ENCODE measurements at regions not wholly inside any gene's neighbourhood (a gene's known extent, or its start where the extent isn't known, plus 50 kb on each side); places are given as distances from the start of the nearest gene placed in this dataset. TPM values are rescaled to one million over a fixed set of nuclear protein-coding genes. Genes with fewer than 3 reads are reported as not detected.

GRCh38 chr6:132004668-132005067 lies 53.5 kb upstream of the CCN2 start:
- DNase-seq (ENCODE audit: low read depth in 2 of 3, low spot score in 2 of 3) = no peak

- DNase-seq (ENCODE audit: low read depth in 2 of 3, low spot score in 2 of 3) = no peak
Observed at GRCh38 chr6:132003516-132004178, 52.5 kb upstream of the CCN2 start.

Small RNAs in the stretch of these regions (small RNA-seq; reads per million reads assigned to genes)
- not detected for gene MIR548AJ1

Measured in hematopoietic multipotent progenitor cell (in vitro differentiated cells).